A549 (cell line): ENCODE measurements at regions not wholly inside any gene's neighbourhood (a gene's known extent, or its start where the extent isn't known, plus 50 kb on each side); places are given as distances from the start of the nearest gene placed in this dataset.

Experiments
- EP300 ChIP-seq, 2 experiments: fragments of >200 bp; sonication (Bioruptor Twin); formaldehyde crosslinking; IDR thresholded peaks; 2 replicates in 1 of 2; 3 replicates in 1 of 2; pipeline ENCODE4 v1.6.1; 2016 to 2017
- MYC ChIP-seq: IDR thresholded peaks from 2 replicates; pipeline ENCODE4 v1.6.1; 2012; ENCODE audit warnings: mild to moderate bottlenecking, inconsistent platforms, low read length, improper control_type of control experiment, borderline replicate concordance
- POLR2A ChIP-seq: IDR thresholded peaks from 2 replicates; pipeline ENCODE4 v1.6.1; 2012; ENCODE audit warnings: mild to moderate bottlenecking, low read length
- POLR2AphosphoS2 ChIP-seq: conservative IDR thresholded peaks from 2 replicates; pipeline ENCODE4 v1.6.1; 2012; ENCODE audit warnings: low read length, improper control_type of control experiment, inconsistent platforms
- RAD21 ChIP-seq, 2 experiments: fragments of >200 bp in 1 of 2; sonication (Bioruptor Twin) in 1 of 2; formaldehyde crosslinking in 1 of 2; IDR thresholded peaks in 1 of 2; conservative IDR thresholded peaks in 1 of 2; 2 replicates in 1 of 2; 3 replicates in 1 of 2; pipeline ENCODE4 v1.6.1; 2012 to 2018; ENCODE audit warnings: inconsistent platforms in 1 of 2
- REST ChIP-seq: fragments of 200-600 bp; sonication (generic); IDR thresholded peaks from 2 replicates; pipeline ENCODE4 v1.6.1; 2016; ENCODE audit warnings: antibody characterized with exemption, mild to moderate bottlenecking, moderate library complexity
- RNF2 ChIP-seq: fragments of 200-600 bp; sonication (generic); IDR thresholded peaks from 2 replicates; pipeline ENCODE4 v1.6.1; 2016; ENCODE audit warnings: low read depth, mild to moderate bottlenecking, antibody characterized with exemption, moderate library complexity, borderline replicate concordance
- TF ChIP-seq, protein P1 (sequence below): fragments of >200 bp; sonication (Bioruptor Twin); formaldehyde crosslinking; IDR thresholded peaks from 3 replicates; pipeline ENCODE4 v1.5.1; 2016

DNA sequence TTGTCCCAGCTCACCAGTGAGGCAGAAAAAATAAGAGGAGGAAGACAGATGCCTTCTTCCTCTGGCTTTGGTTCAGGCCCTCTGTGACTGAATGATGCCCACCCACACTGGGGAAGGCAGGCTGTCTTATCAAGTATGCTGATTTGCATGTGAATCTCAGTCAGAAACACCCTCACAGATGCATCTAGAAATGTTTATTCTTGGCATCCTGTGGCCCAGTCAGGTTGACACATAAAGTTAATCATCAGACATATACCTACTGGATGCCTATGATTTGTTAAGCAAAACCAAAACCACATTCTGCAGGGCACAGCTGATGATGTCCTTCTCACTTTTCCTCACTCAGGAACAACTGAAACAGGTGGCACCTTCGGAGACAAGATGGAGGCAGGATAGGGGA lies 243.4 kb upstream of the KCNN2 start:
- TF ChIP-seq, protein P1, sequence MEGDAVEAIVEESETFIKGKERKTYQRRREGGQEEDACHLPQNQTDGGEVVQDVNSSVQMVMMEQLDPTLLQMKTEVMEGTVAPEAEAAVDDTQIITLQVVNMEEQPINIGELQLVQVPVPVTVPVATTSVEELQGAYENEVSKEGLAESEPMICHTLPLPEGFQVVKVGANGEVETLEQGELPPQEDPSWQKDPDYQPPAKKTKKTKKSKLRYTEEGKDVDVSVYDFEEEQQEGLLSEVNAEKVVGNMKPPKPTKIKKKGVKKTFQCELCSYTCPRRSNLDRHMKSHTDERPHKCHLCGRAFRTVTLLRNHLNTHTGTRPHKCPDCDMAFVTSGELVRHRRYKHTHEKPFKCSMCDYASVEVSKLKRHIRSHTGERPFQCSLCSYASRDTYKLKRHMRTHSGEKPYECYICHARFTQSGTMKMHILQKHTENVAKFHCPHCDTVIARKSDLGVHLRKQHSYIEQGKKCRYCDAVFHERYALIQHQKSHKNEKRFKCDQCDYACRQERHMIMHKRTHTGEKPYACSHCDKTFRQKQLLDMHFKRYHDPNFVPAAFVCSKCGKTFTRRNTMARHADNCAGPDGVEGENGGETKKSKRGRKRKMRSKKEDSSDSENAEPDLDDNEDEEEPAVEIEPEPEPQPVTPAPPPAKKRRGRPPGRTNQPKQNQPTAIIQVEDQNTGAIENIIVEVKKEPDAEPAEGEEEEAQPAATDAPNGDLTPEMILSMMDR, result no peak
- TF ChIP-seq POLR2AphosphoS2, result no peak
- TF ChIP-seq EP300 (IDR thresholded peaks at IDR 0.05), result no peak
- TF ChIP-seq REST, result no peak
- no peak for TF ChIP-seq RAD21 (conservative IDR thresholded peaks at IDR 0.05 in 1 of 2, IDR thresholded peaks at IDR 0.05 in 1 of 2)
- TF ChIP-seq POLR2A, result no peak
- TF ChIP-seq RNF2, result no peak
- no peak for TF ChIP-seq MYC
